ENCODE measurements at regions not wholly inside any gene's neighbourhood (a gene's known extent, or its start where the extent isn't known, plus 50 kb on each side); places are given as distances from the start of the nearest gene placed in this dataset.

GRCh38 chr16:63960321-63960720 is 1161.5 kb downstream of the CDH11 start:
- TF ChIP-seq SIN3A (IDR thresholded peaks at IDR 0.05; ENCODE audit: borderline replicate concordance, insufficient read depth, low read length) = no peak
- no peak for TF ChIP-seq TAF1 (IDR thresholded peaks at IDR 0.05; ENCODE audit: borderline replicate concordance, insufficient read depth, low read length)
- TF ChIP-seq REST (IDR thresholded peaks at IDR 0.05; ENCODE audit: insufficient read depth in 1 of 2, low read depth in 2 of 2, low read length in 2 of 2) = no peak
- no peak for TF ChIP-seq FOXP2 (optimal IDR thresholded peaks at IDR 0.05; ENCODE audit: borderline replicate concordance, extremely low read depth, extremely low read length, insufficient read depth)
- TF ChIP-seq POLR2AphosphoS5 (IDR thresholded peaks at IDR 0.05; ENCODE audit: low read depth, low read length) = no peak

- TF ChIP-seq FOXP2 (optimal IDR thresholded peaks at IDR 0.05; ENCODE audit: borderline replicate concordance, extremely low read depth, extremely low read length, insufficient read depth) = no peak
- TF ChIP-seq TAF1 (IDR thresholded peaks at IDR 0.05; ENCODE audit: borderline replicate concordance, insufficient read depth, low read length) = no peak
- no peak for TF ChIP-seq REST (IDR thresholded peaks at IDR 0.05; ENCODE audit: insufficient read depth in 1 of 2, low read depth in 2 of 2, low read length in 2 of 2)
- TF ChIP-seq POLR2AphosphoS5 (IDR thresholded peaks at IDR 0.05; ENCODE audit: low read depth, low read length) = no peak
- TF ChIP-seq SIN3A (IDR thresholded peaks at IDR 0.05; ENCODE audit: borderline replicate concordance, insufficient read depth, low read length) = no peak
Measured at GRCh38 chr16:63947022-63947421, 1174.8 kb downstream of the CDH11 start.

- no peak for TF ChIP-seq POLR2AphosphoS5 (IDR thresholded peaks at IDR 0.05; ENCODE audit: low read depth, low read length)
- TF ChIP-seq REST (IDR thresholded peaks at IDR 0.05; ENCODE audit: insufficient read depth in 1 of 2, low read depth in 2 of 2, low read length in 2 of 2) = no peak
- no peak for TF ChIP-seq SIN3A (IDR thresholded peaks at IDR 0.05; ENCODE audit: borderline replicate concordance, insufficient read depth, low read length)
- no peak for TF ChIP-seq FOXP2 (optimal IDR thresholded peaks at IDR 0.05; ENCODE audit: borderline replicate concordance, extremely low read depth, extremely low read length, insufficient read depth)
- no peak for TF ChIP-seq TAF1 (IDR thresholded peaks at IDR 0.05; ENCODE audit: borderline replicate concordance, insufficient read depth, low read length)
Measured at GRCh38 chr16:63945806-63946205, 1176.1 kb downstream of the CDH11 start.

- no peak for TF ChIP-seq REST (IDR thresholded peaks at IDR 0.05; ENCODE audit: insufficient read depth in 1 of 2, low read depth in 2 of 2, low read length in 2 of 2)
- TF ChIP-seq SIN3A (IDR thresholded peaks at IDR 0.05; ENCODE audit: borderline replicate concordance, insufficient read depth, low read length) = no peak
- TF ChIP-seq FOXP2 (optimal IDR thresholded peaks at IDR 0.05; ENCODE audit: borderline replicate concordance, extremely low read depth, extremely low read length, insufficient read depth) = no peak
- TF ChIP-seq TAF1 (IDR thresholded peaks at IDR 0.05; ENCODE audit: borderline replicate concordance, insufficient read depth, low read length) = no peak
- TF ChIP-seq POLR2AphosphoS5 (IDR thresholded peaks at IDR 0.05; ENCODE audit: low read depth, low read length) = no peak
Measured at GRCh38 chr16:63943566-63943965, 1178.3 kb downstream of the CDH11 start.

- no peak for TF ChIP-seq TAF1 (IDR thresholded peaks at IDR 0.05; ENCODE audit: borderline replicate concordance, insufficient read depth, low read length)
- TF ChIP-seq SIN3A (IDR thresholded peaks at IDR 0.05; ENCODE audit: borderline replicate concordance, insufficient read depth, low read length) = no peak
- TF ChIP-seq POLR2AphosphoS5 (IDR thresholded peaks at IDR 0.05; ENCODE audit: low read depth, low read length) = no peak
- TF ChIP-seq FOXP2 (optimal IDR thresholded peaks at IDR 0.05; ENCODE audit: borderline replicate concordance, extremely low read depth, extremely low read length, insufficient read depth) = no peak
- TF ChIP-seq REST (IDR thresholded peaks at IDR 0.05; ENCODE audit: insufficient read depth in 1 of 2, low read depth in 2 of 2, low read length in 2 of 2) = no peak
Measured at GRCh38 chr16:63938661-63939060, 1183.2 kb downstream of the CDH11 start.

Data from PFSK-1 (cell line).